ENCODE measurements at regions not wholly inside any gene's neighbourhood (a gene's known extent, or its start where the extent isn't known, plus 50 kb on each side); places are given as distances from the start of the nearest gene placed in this dataset.

DNA sequence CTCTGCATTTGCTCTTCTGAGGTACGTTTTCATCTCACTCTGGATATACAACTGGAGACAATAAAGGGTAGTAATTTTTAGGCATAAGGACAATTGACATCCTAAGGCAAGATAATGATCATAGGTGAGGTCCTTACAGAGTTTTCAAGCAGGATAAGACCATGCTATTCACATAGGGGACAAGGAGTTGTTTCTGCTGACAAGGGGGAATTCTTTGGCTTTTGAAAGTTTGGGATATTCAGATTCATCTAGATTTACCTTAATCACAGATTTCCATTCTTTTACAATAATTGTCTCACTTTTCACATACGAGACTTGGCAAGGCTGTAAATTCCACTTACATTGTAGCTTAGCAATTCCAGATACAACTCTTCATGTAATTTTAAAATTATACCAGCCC lies 256.2 kb downstream of the AASDHPPT start:
- DNase-seq = no peak

DNA sequence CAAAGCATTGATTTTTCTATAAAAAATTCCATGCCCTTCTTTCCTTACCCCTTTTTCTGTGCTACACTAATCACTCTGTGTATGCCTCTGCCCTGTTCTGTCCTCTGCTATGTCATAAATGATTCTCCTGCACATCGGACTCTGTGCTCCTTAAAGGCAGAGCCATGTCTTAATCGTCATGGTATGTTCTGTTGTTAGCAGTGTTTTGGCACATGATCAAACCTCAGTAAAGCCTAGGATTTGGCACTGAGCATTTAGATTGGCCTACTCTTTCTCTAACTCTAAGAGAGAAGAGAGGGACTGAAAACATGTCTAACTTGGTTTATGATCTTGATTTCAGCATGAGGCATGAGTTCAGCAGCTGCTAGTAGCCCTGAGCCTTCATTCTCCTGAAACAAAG lies 266.9 kb downstream of the AASDHPPT start:
- DNase-seq = no peak

GRCh38 chr11:106344966-106345365 lies 267.5 kb downstream of the AASDHPPT start:
- DNase-seq = no peak

- DNase-seq = no peak
Measured at GRCh38 chr11:106353031-106353430, 275.6 kb downstream of the AASDHPPT start.

DNA sequence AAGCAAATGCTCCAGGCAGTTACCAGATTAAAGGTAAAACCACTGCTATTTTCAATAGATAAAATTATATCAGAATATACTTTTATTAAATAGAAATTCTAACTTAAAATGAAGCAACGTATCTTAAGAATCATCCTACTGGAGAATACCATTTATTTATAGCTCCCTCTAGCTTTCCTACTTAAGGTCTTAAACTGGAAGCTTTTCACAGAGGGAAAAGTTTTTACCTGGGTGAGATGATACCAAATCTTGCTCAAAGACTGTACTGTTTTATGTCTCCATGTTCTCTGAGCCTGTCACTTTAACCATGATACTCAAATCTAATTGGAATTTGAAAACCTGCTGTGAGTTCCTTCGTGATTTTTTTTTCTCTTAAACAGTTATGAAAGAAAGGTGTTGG lies 291.8 kb downstream of the AASDHPPT start:
- no peak for DNase-seq

DNA sequence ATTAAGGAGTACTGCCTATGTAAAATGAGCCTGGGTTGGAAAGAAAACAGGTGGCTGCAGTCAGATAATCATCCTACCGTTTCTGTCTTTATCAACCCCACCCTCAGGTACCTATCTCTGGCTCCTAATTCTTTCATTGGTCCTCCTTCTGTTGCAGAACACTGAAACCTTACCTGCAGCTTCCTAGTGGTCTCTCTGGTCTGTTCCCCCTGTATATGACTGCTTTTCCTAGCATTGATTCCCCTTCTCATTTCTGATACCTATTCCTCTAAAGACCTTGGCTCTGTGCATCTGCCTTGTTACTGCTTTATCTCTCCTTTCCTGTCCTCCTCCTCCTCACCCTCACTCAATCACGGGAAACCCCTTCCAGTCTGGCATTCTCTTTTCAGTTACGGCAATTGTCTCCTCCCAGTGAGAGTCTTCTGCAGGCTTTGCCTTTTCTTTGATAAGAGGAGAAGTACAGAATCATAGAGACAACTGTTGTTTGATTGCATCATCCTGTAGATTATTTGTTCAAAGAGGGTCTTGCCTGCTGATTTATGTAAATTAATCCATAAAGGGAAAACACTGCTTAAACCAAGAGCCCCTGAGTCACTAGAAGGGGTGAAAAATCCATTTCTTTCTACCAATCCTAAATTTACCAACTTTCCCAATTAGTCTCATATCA lies 301.2 kb downstream of the AASDHPPT start:
- DNase-seq = no peak

- DNase-seq = no peak
Measured at GRCh38 chr11:106379265-106379664, 301.8 kb downstream of the AASDHPPT start.

DNA sequence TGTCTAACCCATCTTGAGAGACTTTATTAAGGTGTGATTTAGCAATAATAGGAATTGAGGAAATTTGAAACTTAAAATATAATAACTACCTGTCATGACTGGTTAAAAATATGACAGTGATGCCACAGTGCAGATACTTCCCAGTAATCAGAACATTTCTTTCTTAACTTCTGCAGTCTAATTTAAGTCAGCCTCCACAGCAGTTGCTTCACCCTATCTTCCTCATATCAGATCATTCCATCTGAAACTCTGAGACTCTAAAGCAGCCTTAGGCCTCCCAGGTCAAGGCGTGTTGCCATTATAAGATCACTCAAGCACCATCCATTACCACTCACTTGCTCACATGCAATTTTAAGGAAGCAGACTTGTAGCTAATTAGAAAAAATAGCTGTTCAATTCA lies 302.2 kb downstream of the AASDHPPT start:
- DNase-seq = no peak

GRCh38 chr11:106381895-106382294 lies 304.4 kb downstream of the AASDHPPT start:
- DNase-seq = no peak

GRCh38 chr11:106384429-106384828 lies 307.0 kb downstream of the AASDHPPT start:
- DNase-seq = no peak

GRCh38 chr11:106386519-106386918 lies 309.1 kb downstream of the AASDHPPT start:
- no peak for DNase-seq

DNA sequence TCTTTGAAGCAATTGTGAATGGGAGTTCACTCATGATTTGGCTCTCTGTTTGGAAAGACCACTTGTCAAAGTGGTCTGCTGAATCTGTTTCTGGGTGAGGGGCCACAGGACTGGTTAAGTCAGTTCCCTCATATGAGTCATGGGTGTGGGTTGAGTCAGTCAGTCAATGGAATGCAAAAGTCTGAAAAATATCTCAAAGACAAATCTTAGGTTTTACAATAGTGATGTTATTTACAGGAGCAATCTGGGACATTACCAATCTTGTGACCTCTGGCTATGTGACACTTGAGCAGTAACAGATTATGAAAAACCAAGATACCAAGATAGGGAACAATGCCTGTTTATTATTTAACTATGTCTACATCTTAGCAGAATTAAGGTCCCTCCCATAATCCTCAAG lies 311.6 kb downstream of the AASDHPPT start:
- DNase-seq = no peak

DNA sequence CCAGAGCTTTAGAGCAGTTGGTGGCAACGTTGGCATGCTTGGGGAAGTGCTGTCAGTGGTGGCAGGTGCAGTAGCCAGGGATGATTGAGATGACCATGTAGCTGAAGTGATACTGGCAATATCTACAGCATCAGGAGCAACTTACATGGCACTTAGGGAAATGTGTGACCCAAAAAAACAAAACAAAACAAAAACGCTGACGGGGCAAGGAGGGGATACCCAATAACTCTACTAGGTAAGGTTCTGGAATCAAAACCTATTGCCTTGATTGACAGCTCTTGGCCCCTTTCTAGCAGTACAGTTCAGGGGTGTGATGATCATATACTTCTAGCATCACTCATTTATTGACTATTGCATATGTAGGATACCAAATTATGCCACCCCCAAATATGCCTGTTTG lies 312.6 kb downstream of the AASDHPPT start:
- no peak for DNase-seq

DNA sequence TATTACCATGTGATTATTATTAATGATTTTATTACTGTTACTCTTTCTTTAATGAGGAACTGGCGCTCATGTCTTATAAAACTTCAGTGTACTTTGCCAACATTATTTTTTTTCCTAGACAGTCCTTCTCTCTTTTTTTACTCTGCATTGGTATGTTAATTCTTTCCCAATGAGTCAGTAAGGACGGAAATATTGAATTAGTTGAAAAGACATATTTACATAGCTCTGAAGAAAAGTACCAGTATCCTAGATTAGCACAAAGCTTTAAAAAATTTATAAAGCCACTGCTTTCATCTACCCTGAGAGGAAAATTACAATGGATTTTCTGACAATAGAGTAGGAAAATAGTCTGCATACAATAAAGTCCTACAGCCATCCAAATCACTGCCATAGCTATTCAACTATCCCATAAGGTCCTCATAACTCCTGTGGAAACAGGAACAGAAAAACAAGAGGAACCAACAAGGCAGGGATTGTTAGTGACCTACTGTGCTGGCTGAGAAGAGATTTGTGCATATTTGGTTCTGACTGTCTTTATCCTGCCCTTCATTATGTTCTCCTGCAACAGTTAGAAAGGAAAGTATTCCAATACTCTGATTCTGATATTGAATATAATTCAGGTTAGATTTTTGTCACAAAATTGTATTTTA lies 314.4 kb downstream of the AASDHPPT start:
- no peak for DNase-seq

- DNase-seq = no peak
Measured at GRCh38 chr11:106395716-106396349, 318.4 kb downstream of the AASDHPPT start.

DNA sequence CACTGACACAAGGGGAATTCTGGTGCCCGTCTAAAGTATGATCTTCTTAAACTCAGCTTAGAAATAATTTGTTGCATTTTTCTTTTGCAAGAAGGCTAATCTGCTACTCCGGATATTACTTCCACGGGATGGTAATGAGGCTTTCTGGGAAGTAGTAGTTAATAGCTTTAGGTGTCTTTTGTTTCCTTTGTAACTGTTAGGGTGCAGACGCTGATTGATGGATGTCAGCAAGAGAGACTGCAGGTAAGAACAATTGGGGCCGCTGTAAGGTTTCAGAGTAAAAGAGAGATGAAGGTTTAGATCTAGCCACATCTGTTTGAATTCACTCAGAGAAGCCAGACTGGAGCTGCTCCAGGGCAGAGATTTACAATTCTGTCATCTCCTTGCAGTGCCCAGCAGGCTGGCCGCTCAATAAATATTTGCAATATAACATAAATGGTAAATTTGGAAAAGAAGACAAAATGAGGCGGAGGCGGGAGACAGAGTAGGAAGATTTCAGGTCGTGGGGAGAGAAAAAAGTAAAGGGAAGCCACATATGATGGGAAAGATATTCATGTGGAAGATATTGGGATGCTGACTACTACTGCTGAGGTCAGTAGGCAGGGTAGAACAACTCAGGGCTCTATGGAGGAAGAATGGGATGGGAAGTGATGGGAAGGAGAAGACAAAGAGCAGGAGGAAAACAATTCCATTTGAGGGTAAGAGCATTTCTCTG lies 320.5 kb downstream of the AASDHPPT start:
- no peak for DNase-seq

DNA sequence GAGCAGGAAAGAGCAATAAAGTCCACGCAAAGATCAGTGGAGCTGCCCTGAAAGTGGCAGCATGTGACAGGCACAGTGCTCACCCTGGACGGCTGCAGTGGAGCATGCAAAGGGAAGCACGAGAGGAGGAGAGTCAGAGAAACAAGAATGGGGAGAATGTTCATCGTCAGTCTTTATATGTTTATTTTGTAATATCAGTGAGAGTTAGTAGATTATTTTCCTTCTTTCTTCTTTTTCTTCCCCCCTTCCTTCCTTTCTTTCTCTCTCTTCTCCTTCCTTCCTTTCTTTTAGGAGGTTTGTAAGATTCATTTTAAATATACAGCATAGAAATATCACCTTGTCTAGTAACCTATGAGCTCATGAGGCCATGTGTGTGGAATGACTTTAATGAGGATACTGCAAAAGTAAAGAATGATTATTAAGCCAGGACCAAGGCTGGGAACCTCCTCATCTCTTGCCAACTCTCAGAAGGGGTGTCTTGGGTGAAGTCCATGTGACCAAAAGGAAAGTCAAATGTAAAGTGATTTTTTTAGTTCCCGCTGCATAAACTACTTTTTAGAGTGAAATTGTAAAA lies 321.1 kb downstream of the AASDHPPT start:
- DNase-seq = no peak

- DNase-seq = no peak
Measured at GRCh38 chr11:106399076-106399511, 321.6 kb downstream of the AASDHPPT start.

DNA sequence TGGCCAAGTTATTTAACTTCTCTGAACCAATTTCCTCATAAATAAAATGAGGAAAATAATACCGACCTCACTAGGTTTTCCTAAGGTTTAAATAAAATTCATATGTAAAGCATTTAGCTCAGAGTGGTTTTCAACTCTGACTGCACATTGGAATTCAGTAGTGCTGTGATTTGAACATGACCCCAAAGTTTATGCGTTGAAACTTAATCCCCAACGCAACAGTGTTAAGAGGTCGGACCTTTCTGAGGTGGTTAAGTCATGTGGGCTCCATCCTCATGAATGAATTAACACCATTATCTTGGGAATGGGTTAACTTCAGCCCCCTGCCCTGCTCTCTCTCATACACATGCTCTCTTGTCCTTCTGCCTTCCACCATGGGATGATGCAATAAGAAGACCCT lies 322.2 kb downstream of the AASDHPPT start:
- DNase-seq = no peak

DNA sequence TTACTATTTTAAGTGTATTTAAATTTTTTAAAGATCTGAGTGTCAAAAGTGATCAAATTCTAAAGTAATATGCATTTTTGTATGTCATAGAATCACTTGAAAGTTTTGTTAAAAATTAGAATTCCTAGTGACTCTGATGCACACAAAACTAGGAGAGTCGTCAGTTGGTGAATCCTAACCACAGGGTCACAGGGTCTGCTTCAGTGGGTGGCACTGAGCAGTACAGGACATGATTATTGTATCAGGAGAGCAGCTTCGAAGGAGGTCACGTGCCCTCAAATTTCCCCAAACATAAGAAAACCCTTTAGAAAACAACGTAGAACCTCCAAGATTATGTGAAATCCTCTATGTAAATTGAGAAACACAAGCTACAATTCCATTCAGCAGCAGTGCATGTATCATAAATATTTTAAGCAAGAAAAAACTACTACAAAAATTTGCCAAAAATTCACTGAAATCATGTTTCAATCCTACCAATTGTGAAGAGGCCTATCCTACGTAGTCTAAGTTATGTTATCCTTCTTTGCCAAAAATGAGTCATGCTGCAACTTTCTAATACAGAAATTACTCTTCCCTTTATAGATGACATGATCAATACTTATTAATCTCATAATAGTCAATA lies 323.6 kb downstream of the AASDHPPT start:
- DNase-seq = no peak

- DNase-seq = no peak
Measured at GRCh38 chr11:106403751-106404150, 326.3 kb downstream of the AASDHPPT start.

GRCh38 chr11:106409222-106409621 lies 331.8 kb downstream of the AASDHPPT start:
- DNase-seq = no peak
